GM12878 (cell line): ENCODE measurements at regions not wholly inside any gene's neighbourhood (a gene's known extent, or its start where the extent isn't known, plus 50 kb on each side); places are given as distances from the start of the nearest gene placed in this dataset.

Experiments used
- ATAC-seq: fragments of 200-7000 bp; cut with Tn5 transposase; 3 replicates; pipeline ENCODE4 v1.9.1; 2020; ENCODE audit warnings: mild to moderate bottlenecking, moderate library complexity
- BruUV-seq: library from RNA; stranded (reverse); fragments of 400-500 nt; replicated peaks from 2 replicates; lab custom pipeline; 2021; lab: Mats Ljungman, UMichigan
- CTCF ChIA-PET: fragments of 300-600 bp; sonication (Branson Sonifier 250); formaldehyde crosslinking; extraction: SDS; loops from one replicate; lab custom pipeline; 2021; ENCODE audit warnings: inconsistent platforms; lab: Yijun Ruan, JAX
- POLR2A ChIA-PET: fragments of 350-600 bp; formaldehyde crosslinking; extraction: SDS; loops from one replicate; lab custom pipeline; 2021; ENCODE audit warnings: inconsistent platforms; lab: Charles Lee
- RAD21 ChIA-PET: fragments of 300-600 bp; sonication (Branson Sonifier 250); formaldehyde crosslinking; loops from one replicate; lab custom pipeline; 2023; ENCODE audit warnings: antibody characterized with exemption; ENCODE audit not compliant: unreplicated experiment; lab: Charles Lee
- SMC1A ChIA-PET: fragments of 300-600 bp; sonication (Branson Sonifier 250); formaldehyde crosslinking; loops from one replicate; lab custom pipeline; 2023; ENCODE audit not compliant: unreplicated experiment, uncharacterized antibody; lab: Charles Lee
- DNase-seq: peaks from one replicate; pipeline ENCODE4 v3.0.0-alpha.2; 2011; ENCODE audit warnings: low read depth, low spot score
- FAIRE-seq: peaks from 3 replicates; lab custom pipeline; 2011; peaks lifted over from hg19 to GRCh38; lab: Jason Lieb, UNC
- H2AFZ ChIP-seq: 2 replicates; pipeline ENCODE4 v1.6.0; 2011; ENCODE audit warnings: low read depth, low read length, control low read depth; ENCODE audit not compliant: control insufficient read depth
- H3K27ac ChIP-seq: 2 replicates; pipeline ENCODE4 v1.5.1; 2011; ENCODE audit warnings: control low read depth; ENCODE audit not compliant: control insufficient read depth, insufficient read depth
- H3K27me3 ChIP-seq, 2 experiments: replicated peaks in 1 of 2; 2 replicates each; pipeline versions ENCODE4 v1.6.0 to v1.6.1; 2011; ENCODE audit warnings: low read length in 1 of 2; ENCODE audit not compliant: control insufficient read depth in 2 of 2, insufficient read depth in 2 of 2
- H3K36me3 ChIP-seq, 2 experiments: 2 replicates each; pipeline ENCODE4 v1.5.1; 2011; ENCODE audit warnings: low read length in 1 of 2; ENCODE audit not compliant: control insufficient read depth in 2 of 2, insufficient read depth in 2 of 2
- H3K4me1 ChIP-seq: 2 replicates; pipeline ENCODE4 v1.6.1; 2011; ENCODE audit warnings: mild to moderate bottlenecking, low read length, moderate library complexity, mixed read lengths; ENCODE audit not compliant: control insufficient read depth, insufficient read depth
- H3K4me2 ChIP-seq: 2 replicates; pipeline ENCODE4 v1.6.0; 2011; ENCODE audit warnings: control low read depth; ENCODE audit not compliant: control insufficient read depth, insufficient read depth
- H3K4me3 ChIP-seq: fragments of 200-600 bp; sonication (generic); 2 replicates; pipeline ENCODE4 v1.5.1; 2016
- H3K79me2 ChIP-seq: 2 replicates; pipeline ENCODE4 v1.6.0; 2011; ENCODE audit warnings: low read length; ENCODE audit not compliant: control insufficient read depth, insufficient read depth
- H3K9ac ChIP-seq: 2 replicates; pipeline ENCODE4 v1.8.0; 2011; ENCODE audit warnings: low read length, control low read depth, mixed read lengths; ENCODE audit not compliant: control insufficient read depth, insufficient read depth
- H3K9me3 ChIP-seq: replicated peaks from 3 replicates; pipeline ENCODE4 v1.5.1; 2011; ENCODE audit warnings: mild to moderate bottlenecking, low read length; ENCODE audit not compliant: control insufficient read depth, insufficient read depth
- H4K20me1 ChIP-seq: 2 replicates; pipeline ENCODE4 v1.6.0; 2011; ENCODE audit not compliant: control insufficient read depth, insufficient read depth
- BHLHE40 ChIP-seq, 2 experiments: fragments of 450-650 bp in 1 of 2; IDR thresholded peaks; 2 replicates each; pipeline ENCODE4 v1.6.1; 2011 to 2017; ENCODE audit warnings: low read depth in 2 of 2, borderline replicate concordance in 1 of 2, improper control_type of control experiment in 1 of 2, low read length in 1 of 2, mild to moderate bottlenecking in 1 of 2
- BMI1 ChIP-seq: fragments of 450-650 bp; IDR thresholded peaks from 2 replicates; pipeline ENCODE4 v1.6.1; 2016; ENCODE audit warnings: mild to moderate bottlenecking, moderate library complexity, borderline replicate concordance
- CBX3 ChIP-seq: fragments of 200-600 bp; sonication (generic); IDR thresholded peaks from 2 replicates; pipeline ENCODE4 v1.6.1; 2016; ENCODE audit warnings: low read depth, borderline replicate concordance
- CEBPZ ChIP-seq: fragments of 150-350 bp; IDR thresholded peaks from 2 replicates; pipeline ENCODE4 v1.6.1; 2016; ENCODE audit warnings: low read depth, low read length
- EZH2 ChIP-seq: IDR thresholded peaks from 2 replicates; pipeline ENCODE4 v1.6.1; 2012; ENCODE audit warnings: low read depth, mild to moderate bottlenecking, control low read depth, inconsistent platforms, low read length, borderline replicate concordance; ENCODE audit not compliant: control insufficient read depth
- FOXK2 ChIP-seq: fragments of 450-650 bp; IDR thresholded peaks from 2 replicates; pipeline ENCODE4 v1.6.1; 2017; ENCODE audit warnings: mild to moderate bottlenecking, moderate library complexity
- IKZF2 ChIP-seq, 2 experiments: fragments of 450-650 bp; IDR thresholded peaks; 2 replicates each; pipeline ENCODE4 v1.6.1; 2017; ENCODE audit warnings: mild to moderate bottlenecking in 2 of 2, moderate library complexity in 2 of 2
- POLR2AphosphoS5 ChIP-seq: IDR thresholded peaks from 2 replicates; pipeline ENCODE4 v1.6.1; 2011; ENCODE audit warnings: mild to moderate bottlenecking, low read length, inconsistent platforms
- RAD51 ChIP-seq: fragments of 450-650 bp; IDR thresholded peaks from 2 replicates; pipeline ENCODE4 v1.6.1; 2016; ENCODE audit warnings: moderate library complexity, mild to moderate bottlenecking, inconsistent platforms
- RBBP5 ChIP-seq: fragments of 200-600 bp; sonication (generic); conservative IDR thresholded peaks from 2 replicates; pipeline ENCODE4 v1.6.1; 2016
- REST ChIP-seq: IDR thresholded peaks from 2 replicates; pipeline ENCODE4 v1.6.1; 2012; ENCODE audit warnings: mild to moderate bottlenecking, low read depth, low read length
- RUNX3 ChIP-seq: IDR thresholded peaks from 2 replicates; pipeline ENCODE4 v1.6.1; 2012; ENCODE audit warnings: low read length, inconsistent platforms
- SMC3 ChIP-seq: IDR thresholded peaks from 2 replicates; pipeline ENCODE4 v1.6.1; 2011; ENCODE audit warnings: low read length, improper control_type of control experiment, borderline replicate concordance
- YBX1 ChIP-seq: fragments of 450-650 bp; IDR thresholded peaks from 2 replicates; pipeline ENCODE4 v1.6.1; 2016; ENCODE audit warnings: antibody characterized with exemption
- ZNF24 ChIP-seq: fragments of 450-650 bp; IDR thresholded peaks from 2 replicates; pipeline ENCODE4 v1.6.1; 2017; ENCODE audit warnings: antibody characterized with exemption, mild to moderate bottlenecking
- WGBS: methylation state at CpG from one replicate; pipeline ENCODE4 v1.1.6; 2016; ENCODE audit warnings: low lambda C conversion rate; ENCODE audit not compliant: insufficient replicate concordance, insufficient coverage; ENCODE audit errors: missing lambda C conversion rate; 5-methylcytosine and 5-hydroxymethylcytosine counted together
- in situ Hi-C: fragments of 300-500 bp; cut with MboI; formaldehyde crosslinking; loops from 9 replicates; pipeline ENCODE4 v1.14.3; 2018; ENCODE audit warnings: mixed read lengths
- intact Hi-C: fragments of 100-400 bp; cut with micrococcal nuclease; formaldehyde crosslinking; loops from one replicate; pipeline ENCODE4 v1.14.2; 2022; ENCODE audit not compliant: unreplicated experiment
- TF ChIP-seq, protein P1 (sequence below): fragments of 450-650 bp; IDR thresholded peaks from 2 replicates; pipeline ENCODE4 v1.6.1; 2018; ENCODE audit warnings: mild to moderate bottlenecking, low read depth, moderate library complexity; ENCODE audit not compliant: partially characterized antibody

- TF ChIP-seq POLR2AphosphoS5 = no peak
- no peak for TF ChIP-seq RUNX3
- no peak for TF ChIP-seq ZNF24
- TF ChIP-seq RAD51 = no peak
- no peak for TF ChIP-seq CEBPZ
- TF ChIP-seq SMC3 = no peak
Measured at GRCh38 chr2:18924386-18924785, 335.0 kb upstream of the NT5C1B start (continued).

- ChIA-PET RAD21 (no interaction called here), SMC1A (no interaction called here), POLR2A (no interaction called here), CTCF (no interaction called here)
- H3K9ac ChIP-seq = no peak overlapping the region
- H3K4me3 ChIP-seq = no peak overlapping the region
- no peak overlapping the region for H3K27ac ChIP-seq
- H4K20me1 ChIP-seq = no peaks in the 10 kb centered on the region
- ATAC-seq = no peak
- no peaks in the 10 kb centered on the region for H3K4me1 ChIP-seq
- H3K9me3 ChIP-seq = no peaks in the 10 kb centered on the region
- H2AFZ ChIP-seq = no peak overlapping the region
- H3K4me2 ChIP-seq = no peak overlapping the region
- WGBS = 100% methylated on average over 1 of the region's 1 CpG
- no peaks in the 10 kb centered on the region for H3K36me3 ChIP-seq
- intact Hi-C loops = no loop called here
- BruUV-seq = no TSS peak
- in situ Hi-C loops = no loop called here
- no peak for FAIRE-seq
- no peak for DNase-seq
- H3K27me3 ChIP-seq = no peaks in the 10 kb centered on the region
- H3K79me2 ChIP-seq = no peaks in the 10 kb centered on the region
- no peak for TF ChIP-seq IKZF2 (IDR thresholded peaks at IDR 0.05)
- no peak for TF ChIP-seq EZH2
- TF ChIP-seq CBX3 = no peak
- TF ChIP-seq REST = no peak
- no peak for TF ChIP-seq FOXK2
- TF ChIP-seq YBX1 = no peak
- no peak for TF ChIP-seq BHLHE40 (IDR thresholded peaks at IDR 0.05; ENCODE audit: borderline replicate concordance in 1 of 2, low read depth in 2 of 2, low read length in 1 of 2)
- TF ChIP-seq RBBP5 = no peak
- TF ChIP-seq, protein P1, sequence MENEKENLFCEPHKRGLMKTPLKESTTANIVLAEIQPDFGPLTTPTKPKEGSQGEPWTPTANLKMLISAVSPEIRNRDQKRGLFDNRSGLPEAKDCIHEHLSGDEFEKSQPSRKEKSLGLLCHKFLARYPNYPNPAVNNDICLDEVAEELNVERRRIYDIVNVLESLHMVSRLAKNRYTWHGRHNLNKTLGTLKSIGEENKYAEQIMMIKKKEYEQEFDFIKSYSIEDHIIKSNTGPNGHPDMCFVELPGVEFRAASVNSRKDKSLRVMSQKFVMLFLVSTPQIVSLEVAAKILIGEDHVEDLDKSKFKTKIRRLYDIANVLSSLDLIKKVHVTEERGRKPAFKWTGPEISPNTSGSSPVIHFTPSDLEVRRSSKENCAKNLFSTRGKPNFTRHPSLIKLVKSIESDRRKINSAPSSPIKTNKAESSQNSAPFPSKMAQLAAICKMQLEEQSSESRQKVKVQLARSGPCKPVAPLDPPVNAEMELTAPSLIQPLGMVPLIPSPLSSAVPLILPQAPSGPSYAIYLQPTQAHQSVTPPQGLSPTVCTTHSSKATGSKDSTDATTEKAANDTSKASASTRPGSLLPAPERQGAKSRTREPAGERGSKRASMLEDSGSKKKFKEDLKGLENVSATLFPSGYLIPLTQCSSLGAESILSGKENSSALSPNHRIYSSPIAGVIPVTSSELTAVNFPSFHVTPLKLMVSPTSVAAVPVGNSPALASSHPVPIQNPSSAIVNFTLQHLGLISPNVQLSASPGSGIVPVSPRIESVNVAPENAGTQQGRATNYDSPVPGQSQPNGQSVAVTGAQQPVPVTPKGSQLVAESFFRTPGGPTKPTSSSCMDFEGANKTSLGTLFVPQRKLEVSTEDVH = no peak
- no peak for TF ChIP-seq BMI1
Measured at GRCh38 chr2:18922276-18922675, 332.9 kb upstream of the NT5C1B start.
